ENCODE measurements at regions not wholly inside any gene's neighbourhood (a gene's known extent, or its start where the extent isn't known, plus 50 kb on each side); places are given as distances from the start of the nearest gene placed in this dataset.

DNA sequence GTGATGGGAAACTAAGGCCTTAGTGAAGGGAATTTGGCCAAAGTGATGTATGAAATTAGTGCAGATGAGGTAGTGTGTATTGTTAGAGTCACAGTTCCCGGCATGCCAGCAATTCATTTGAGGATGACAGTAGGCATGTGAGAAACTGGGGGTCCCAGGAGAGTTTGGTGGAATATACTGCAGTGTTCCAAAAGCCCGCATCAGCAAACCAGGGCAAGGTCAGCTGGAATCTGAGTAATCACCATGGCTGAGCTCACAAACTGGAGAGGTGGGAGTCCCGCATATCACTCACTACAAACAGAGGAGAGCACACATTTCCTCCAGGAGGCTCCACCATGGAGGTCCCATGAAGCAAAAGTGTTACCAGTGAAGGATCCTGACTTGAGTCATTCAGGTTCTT, 740.7 kb downstream of the TNS3 start:
- intact Hi-C loops (cut with DNase I), result no loop called here
- DNase-seq, result no peak

GRCh38 chr7:46839651-46840050, 742.3 kb downstream of the TNS3 start:
- intact Hi-C loops (cut with DNase I), result no loop called here
- DNase-seq, result no peak

GRCh38 chr7:46838463-46838862, 743.4 kb downstream of the TNS3 start:
- intact Hi-C loops (cut with DNase I), result no loop called here
- DNase-seq, result no peak

DNA sequence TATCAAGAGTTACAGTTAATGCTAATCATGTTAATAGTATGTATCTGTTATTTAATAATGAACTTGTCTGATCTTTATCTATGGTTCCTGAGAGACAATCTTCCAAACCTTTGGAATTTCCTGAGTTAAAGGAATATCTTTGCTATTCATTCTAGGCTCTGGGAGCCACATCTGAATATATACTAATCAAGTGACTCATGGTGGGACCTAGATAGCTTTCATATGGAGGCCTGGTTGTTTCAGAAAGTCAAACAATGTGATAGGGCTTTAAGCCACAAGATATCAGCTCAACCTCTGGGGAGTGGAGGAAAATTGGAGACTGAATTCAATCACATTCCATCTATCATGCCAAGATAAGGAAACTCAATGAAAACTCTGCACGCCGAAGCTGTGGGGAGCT, 746.4 kb downstream of the TNS3 start:
- DNase-seq, result no peak
- intact Hi-C loops (cut with DNase I), result no loop called here

GRCh38 chr7:46834921-46835320, 747.0 kb downstream of the TNS3 start:
- no peak for DNase-seq
- intact Hi-C loops (cut with DNase I), result no loop called here

GRCh38 chr7:46833197-46833596, 748.7 kb downstream of the TNS3 start:
- no peak for DNase-seq
- intact Hi-C loops (cut with DNase I), result no loop called here

GRCh38 chr7:46832136-46832535, 749.8 kb downstream of the TNS3 start:
- DNase-seq, result no peak
- intact Hi-C loops (cut with DNase I), result no loop called here

DNA sequence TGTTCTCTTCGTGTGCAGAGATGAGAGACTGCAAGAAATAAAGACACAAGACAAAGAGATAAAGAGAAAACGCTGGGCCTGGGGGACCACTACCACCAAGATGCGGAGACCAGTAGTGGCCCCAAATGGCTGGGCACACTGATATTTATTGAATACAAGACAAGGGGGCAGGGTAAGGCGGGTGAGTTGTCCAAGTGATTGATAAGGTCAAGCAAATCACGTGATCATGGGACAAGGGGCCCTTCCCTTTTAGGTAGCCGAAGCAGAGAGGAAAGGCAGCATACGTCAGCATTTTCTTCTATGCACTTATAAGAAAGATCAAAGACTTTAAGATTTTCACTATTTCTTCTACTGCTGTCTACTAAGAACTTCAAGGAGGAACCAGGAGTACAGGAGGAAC, 762.1 kb downstream of the TNS3 start:
- DNase-seq, result no peak
- intact Hi-C loops (cut with DNase I), result no loop called here

- intact Hi-C loops (cut with DNase I), result no loop called here
These were observed 767.2 kb downstream of the TNS3 start for GRCh38 chr7:46814516-46815250.

DNA sequence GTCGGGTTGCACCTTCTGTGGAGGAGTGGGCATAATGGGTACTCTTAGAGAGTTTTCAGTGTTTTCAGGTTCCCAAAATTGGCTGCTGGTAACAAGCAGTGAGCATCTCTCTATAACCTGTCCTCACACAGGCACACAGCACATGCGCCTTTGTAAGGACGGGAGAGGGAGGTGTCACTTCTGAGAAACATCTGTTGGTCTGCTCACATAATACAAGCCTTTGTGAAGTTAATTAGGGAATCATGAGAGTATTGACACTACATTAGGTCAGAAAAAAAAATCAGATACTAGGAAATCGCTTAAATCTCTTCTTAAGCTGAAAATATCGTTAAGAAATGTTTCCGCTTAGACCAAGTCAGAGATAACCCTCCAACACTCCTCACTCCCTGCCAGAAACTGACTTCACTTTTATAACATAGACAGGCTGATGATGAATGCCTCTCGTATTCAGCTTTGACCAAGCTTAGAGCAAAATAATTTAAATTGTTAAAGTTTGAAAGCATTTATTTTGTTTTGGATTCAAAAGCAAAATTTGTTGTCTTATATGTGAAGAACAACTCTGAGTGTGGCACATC, 769.7 kb downstream of the TNS3 start:
- intact Hi-C loops (cut with DNase I), result no loop called here

More at GRCh38 chr7:46814516-46815250, 767.2 kb downstream of the TNS3 start:
- no peak for DNase-seq

GRCh38 chr7:46811529-46811928, 770.4 kb downstream of the TNS3 start:
- intact Hi-C loops (cut with DNase I), result no loop called here
- DNase-seq, result no peak

More for the DNA sequence above, 769.7 kb downstream of the TNS3 start:
- no peak for DNase-seq

DNA sequence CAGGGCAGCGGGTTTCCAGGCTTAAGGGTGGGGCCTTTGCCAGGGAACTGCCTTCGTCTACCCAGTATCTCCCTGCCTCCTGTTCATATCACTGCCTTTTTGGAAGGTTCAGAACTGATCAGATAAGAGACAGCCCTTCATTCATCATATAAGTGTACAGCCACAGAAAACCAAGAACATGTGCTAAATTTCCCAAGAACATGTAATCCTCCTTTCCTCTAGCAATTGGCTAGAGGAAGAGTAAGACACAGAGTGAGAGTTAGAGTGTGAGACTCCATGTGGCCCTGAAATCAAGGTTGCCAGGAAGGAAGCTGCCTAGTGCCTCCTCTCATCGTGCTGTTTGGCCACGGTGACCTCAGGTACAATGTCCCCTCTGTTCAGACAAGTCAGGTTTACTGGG, 770.9 kb downstream of the TNS3 start:
- intact Hi-C loops (cut with DNase I), result no loop called here
- DNase-seq, result no peak

- intact Hi-C loops (cut with DNase I), result no loop called here
- no peak for DNase-seq
These were observed 772.0 kb downstream of the TNS3 start for GRCh38 chr7:46809886-46810285.

GRCh38 chr7:46806856-46807255, 775.1 kb downstream of the TNS3 start:
- no peak for DNase-seq
- intact Hi-C loops (cut with DNase I), result no loop called here

GRCh38 chr7:46802479-46802878, 779.4 kb downstream of the TNS3 start:
- intact Hi-C loops (cut with DNase I), result no loop called here

DNA sequence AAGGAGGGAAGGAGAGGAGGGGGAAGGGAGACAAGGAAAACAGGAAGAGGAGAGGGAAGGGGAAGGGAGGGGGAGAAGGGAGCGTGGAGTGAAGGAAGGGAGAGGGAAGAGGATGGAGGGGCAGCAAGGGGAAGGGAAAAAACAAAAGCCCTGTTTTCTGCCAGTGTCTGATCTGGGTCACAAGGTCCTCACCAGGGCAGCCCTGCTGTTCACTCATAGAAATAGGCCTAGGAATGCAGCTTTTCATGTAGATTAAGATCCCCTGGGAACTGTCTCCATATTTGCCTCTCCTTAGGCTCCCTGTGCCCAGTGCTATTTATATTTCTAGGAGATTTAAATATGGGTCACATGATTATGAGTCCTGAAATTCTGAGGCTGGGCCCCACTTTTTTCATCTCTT, 790.7 kb downstream of the TNS3 start:
- DNase-seq, result no peak
- intact Hi-C loops (cut with DNase I), result no loop called here

More at GRCh38 chr7:46802479-46802878, 779.4 kb downstream of the TNS3 start:
- no peak for DNase-seq

DNA sequence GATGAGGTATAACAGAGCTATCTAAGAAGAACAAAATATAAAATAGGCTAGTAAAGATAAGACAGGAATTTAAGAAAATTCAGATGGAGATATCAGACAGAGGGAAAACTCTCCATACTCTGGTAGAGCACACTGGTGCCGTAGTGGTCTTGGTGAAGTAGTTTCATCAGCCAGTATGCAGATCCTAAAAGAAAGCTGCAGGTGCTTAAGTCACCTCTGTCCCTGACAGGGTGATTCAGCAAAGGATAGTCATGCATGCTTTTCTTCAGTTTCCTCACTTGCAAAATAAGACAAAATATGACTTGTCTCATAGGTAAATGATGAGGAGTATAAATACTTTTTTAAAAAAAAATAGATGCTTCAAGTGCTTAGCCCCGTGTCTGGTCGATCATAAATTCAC, 794.9 kb downstream of the TNS3 start:
- DNase-seq, result no peak
- intact Hi-C loops (cut with DNase I), result no loop called here

GRCh38 chr7:46786221-46786954, 795.5 kb downstream of the TNS3 start:
- DNase-seq, result no peak
- intact Hi-C loops (cut with DNase I), result no loop called here

- no peak for DNase-seq
- intact Hi-C loops (cut with DNase I), result no loop called here
These were observed 797.2 kb downstream of the TNS3 start for GRCh38 chr7:46784732-46785131.

- DNase-seq, result no peak
- intact Hi-C loops (cut with DNase I), result no loop called here
These were observed 799.9 kb downstream of the TNS3 start for GRCh38 chr7:46781901-46782439.

- intact Hi-C loops (cut with DNase I), result no loop called here
- DNase-seq, result no peak
These were observed 805.1 kb downstream of the TNS3 start for GRCh38 chr7:46776790-46777189.

DNA sequence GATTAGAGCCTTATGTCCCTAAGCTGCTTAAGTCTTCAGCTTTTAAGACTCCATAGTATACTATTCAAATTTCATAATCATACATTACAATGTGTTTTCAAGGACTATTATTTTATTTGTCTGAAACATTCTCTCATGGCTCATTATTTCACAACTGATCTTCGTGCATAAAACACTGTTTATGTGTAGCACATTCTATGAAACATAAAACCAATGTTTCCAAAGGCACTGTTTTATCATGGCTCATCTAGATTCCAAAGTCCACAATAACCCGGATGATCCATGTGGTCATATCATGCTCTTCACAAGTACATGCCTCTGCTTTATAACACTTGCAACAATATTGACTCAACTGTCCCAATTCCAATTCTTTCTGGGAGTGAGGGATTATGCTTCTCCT, 806.1 kb downstream of the TNS3 start:
- intact Hi-C loops (cut with DNase I), result no loop called here
- no peak for DNase-seq
